ENCODE measurements at regions not wholly inside any gene's neighbourhood (a gene's known extent, or its start where the extent isn't known, plus 50 kb on each side); places are given as distances from the start of the nearest gene placed in this dataset.
"Not testable (repeated sequence)": the region's sequence is repeated elsewhere in the genome, so short reads cannot be mapped to it uniquely, and the experiment has no call there.

GRCh38 chr2:179385756-179386155, 121.1 kb upstream of the SESTD1 start:
- DNase-seq: not testable (repeated sequence)

GRCh38 chr2:179383975-179384374, 119.3 kb upstream of the SESTD1 start:
- no peak for DNase-seq

DNA sequence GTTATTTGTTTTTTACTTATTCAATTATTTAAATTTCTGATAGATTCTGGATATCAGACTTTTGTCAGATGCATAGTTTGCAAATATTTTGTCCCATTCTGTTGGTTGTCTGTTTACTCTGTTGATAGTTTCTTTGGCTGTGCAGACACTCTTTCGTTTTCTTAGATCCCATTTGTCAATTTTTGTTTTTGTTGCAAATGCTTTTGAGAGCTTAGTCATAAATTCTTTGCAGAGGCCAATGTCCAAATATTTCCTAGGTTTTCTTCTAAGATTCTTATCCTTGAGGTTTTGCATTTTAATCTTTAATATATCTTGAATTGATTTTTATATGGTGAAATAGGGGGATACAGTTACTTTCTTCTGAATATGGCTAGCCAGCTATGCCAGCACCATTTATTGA, 112.7 kb upstream of the SESTD1 start:
- DNase-seq: no peak

DNA sequence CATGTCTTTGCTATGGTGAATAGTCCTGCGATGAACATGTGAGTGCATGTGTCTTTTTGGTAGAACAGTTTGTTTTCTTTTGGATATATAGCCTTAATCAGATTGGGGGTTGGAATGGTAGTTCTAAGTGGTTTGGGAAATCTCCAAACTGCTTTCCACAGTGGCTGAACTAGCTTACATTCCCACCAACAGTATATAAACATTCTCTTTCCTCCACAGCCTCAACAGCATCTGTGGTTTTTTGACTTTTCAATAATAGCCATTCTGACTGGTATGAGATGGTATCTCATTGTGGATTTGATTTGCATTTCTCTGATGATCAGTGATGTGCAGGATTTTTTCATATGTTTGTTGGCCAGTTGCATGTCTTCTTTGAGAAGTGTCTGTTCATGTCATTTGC, 112.2 kb upstream of the SESTD1 start:
- DNase-seq: no peak

DNA sequence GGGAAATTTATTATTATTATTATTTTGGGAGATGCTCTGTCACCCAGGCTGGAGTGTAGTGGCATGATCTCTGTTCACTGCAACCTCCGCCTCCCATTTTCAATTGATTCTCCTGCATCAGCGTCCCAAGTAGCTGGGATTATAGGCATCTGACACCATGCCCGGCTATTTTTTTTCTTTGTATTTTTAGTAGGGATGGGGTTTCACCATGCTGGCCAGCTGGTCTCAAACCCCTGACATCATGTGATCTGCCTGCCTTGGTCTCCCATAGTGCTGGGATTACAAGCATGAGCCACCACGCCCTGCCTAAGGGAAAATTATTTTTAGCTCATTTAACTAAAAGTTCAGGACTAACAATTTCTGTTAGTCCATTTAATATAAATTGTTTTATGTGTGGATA, 109.2 kb upstream of the SESTD1 start:
- DNase-seq: no peak

DNA sequence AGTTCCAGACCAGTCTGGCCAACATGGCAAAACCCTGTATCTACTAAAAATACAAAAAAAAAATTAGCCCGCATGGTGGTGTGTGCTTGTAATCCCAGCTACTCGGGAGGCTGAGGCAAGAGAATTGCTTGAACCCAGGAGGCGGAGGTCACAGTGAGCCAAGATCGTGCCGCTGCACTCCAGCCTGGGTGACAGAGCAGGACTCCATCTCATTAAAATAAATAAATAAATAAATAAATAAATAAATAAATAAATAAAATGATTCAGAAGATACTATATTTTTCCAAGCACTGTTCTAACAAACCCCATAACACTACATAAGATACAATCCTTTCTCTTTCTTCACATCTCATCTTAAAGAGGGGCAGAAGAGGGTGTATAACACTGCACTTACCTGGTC, 100.9 kb upstream of the SESTD1 start:
- DNase-seq: not testable (repeated sequence)

GRCh38 chr2:179355881-179356280, 91.2 kb upstream of the SESTD1 start:
- no peak for DNase-seq

- no peak for DNase-seq
Measured at GRCh38 chr2:179354739-179355537, 90.3 kb upstream of the SESTD1 start.

DNA sequence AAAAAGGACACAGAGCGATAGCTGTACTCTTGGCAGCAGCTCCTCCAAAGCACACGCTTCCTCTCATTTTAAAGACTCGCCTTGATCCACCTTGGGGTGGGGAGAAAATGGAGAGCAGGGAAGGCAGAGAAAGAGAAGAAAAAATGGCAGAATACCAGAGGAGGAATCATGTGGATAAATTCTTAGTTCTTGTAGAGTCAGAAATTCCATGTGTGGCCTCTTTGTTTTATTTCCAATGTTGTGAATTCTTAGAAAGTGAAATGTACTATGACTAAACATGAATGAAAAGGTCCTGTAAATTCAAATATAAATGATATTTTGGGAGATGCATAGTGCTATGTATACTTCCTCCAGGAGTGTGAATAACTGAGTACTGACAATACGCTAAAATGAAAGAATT, 89.7 kb upstream of the SESTD1 start:
- no peak for DNase-seq

DNA sequence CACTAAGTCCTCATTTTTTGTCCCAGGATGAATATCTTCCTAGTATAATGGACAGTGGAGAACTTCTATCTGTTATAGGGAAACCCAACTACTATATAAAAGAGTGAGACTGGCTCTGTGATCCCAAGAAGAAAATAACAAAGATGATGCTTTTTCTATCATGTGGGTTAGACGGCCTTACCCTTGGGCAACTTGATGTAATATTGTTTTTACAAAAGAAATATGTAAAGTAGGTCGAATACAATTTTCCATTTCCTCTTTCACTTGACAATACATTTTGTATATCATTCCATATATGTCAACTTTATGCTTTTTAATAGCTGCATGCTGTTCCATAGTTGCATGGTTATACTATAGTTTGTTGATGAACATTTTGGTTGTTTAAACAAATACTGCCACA, 87.5 kb upstream of the SESTD1 start:
- DNase-seq: no peak

DNA sequence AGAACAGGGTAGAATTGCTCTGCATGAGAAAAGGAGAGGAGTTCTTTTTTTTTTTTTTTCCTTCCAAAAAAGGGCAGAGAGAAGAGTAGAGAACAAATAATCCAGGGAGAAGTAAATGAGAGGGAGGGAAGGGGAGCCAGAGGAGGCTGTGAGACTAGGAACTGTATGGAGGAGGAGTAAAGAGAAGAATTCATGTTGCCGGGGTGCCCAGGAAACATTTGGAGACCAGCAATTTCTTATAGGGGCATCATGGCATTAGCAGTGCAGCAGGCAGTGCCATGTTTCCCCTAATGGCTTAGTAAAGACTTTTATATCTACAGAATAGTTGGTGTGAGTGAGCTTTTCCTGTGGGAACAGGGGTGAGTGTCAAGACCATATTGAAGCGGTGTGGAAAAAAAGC, 86.4 kb upstream of the SESTD1 start:
- DNase-seq: no peak

DNA sequence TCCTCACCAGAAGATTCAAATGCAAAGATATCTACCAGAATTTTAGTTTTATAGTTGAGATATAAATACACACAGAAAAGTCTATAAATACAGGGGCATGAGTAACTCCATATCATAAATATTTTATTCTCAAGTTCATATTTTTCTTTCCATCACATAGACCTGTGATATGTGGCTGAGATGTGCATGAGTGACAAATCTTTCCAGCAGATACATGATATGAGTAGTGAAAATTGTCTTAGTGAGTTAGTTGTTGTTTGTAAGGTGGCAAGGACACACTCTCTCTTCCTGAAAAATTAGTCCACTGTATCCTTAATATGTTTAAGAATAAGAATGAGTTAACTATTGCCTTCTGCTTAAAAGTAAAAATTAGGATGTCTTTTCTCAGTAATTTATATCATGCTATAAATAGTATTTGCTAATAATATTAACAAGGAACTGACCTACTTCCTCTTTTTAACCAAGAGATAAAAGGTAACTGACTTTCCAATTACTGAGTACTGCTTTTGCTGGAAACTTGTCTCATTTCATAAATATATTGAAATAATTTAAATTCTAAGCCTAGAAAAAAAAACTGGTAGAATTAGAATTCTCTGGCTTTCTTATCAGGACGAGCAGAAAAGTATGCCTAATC, 85.2 kb upstream of the SESTD1 start:
- no peak for DNase-seq

- DNase-seq: no peak
Measured at GRCh38 chr2:179348906-179349305, 84.3 kb upstream of the SESTD1 start.

GRCh38 chr2:179344970-179345369, 80.3 kb upstream of the SESTD1 start:
- no peak for DNase-seq

DNA sequence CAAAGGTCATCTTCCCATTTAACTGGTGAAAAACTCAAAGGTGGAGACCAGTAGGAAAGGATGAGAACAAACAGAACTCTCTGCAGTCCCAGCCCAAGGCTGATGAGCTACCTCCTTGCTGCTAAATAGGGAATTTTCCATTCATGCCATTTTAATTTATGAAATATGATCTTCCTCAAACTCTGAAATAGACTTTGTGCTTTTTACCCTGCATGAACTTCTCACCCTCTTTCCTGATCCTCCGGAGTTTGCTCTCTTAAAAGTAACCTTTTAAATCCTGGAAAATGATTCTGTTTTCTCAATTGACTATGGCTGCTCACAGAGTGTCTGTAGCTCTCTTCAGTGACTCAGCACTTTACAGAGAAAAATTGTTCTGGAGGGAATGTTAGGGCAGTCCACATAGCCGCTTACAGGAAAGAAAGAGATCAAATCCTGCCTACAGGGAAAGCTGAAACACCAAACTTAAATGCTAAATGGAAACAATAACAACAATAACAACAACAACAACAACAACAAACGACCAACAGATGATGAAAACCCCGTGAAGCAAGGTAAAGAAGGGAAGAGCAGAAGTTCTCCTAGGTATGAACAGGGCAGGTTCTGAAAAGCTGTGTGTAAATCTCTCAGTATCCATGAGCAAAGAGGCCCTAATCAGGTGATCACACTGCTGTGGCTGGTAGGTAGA, 79.8 kb upstream of the SESTD1 start:
- DNase-seq: no peak

- DNase-seq: no peak
Measured at GRCh38 chr2:179343945-179344279, 79.3 kb upstream of the SESTD1 start.

DNA sequence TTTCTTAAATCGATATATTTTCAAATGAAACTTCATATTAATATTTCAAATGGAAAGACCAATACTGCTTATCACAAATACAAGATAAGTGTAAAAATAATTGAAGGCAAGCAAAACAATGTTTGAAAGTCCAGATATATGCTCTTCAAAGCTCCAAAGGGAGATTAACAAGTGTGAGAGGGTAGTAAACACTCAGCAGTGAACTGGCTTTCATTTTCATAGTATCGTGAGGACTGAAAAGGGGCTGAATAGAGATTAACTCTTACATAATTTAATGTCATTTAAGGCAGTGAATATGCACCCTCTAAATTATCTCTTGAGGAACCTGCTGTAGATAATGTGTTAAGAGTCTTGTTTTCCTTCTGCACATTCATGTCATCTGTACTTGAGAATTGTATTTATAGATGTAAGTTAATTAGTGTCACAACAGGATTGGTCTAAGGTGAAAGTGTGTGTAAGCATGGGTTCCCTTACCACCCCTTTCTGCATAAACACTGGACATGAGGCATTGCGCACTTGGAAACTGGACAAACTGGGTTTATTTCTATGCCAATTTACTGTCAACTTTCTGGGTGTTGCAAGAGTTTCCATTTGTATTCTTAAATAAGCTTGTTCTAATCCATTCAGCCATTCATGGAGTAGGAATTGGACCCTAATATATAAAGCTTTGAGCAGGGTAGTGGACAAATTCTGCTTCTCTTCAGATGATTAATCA, 76.7 kb upstream of the SESTD1 start:
- DNase-seq: no peak

- DNase-seq: peak; percentile 28
Measured at GRCh38 chr2:179340678-179341077, 76.0 kb upstream of the SESTD1 start.

- DNase-seq: no peak
Measured at GRCh38 chr2:179338681-179339080, 74.0 kb upstream of the SESTD1 start.

DNA sequence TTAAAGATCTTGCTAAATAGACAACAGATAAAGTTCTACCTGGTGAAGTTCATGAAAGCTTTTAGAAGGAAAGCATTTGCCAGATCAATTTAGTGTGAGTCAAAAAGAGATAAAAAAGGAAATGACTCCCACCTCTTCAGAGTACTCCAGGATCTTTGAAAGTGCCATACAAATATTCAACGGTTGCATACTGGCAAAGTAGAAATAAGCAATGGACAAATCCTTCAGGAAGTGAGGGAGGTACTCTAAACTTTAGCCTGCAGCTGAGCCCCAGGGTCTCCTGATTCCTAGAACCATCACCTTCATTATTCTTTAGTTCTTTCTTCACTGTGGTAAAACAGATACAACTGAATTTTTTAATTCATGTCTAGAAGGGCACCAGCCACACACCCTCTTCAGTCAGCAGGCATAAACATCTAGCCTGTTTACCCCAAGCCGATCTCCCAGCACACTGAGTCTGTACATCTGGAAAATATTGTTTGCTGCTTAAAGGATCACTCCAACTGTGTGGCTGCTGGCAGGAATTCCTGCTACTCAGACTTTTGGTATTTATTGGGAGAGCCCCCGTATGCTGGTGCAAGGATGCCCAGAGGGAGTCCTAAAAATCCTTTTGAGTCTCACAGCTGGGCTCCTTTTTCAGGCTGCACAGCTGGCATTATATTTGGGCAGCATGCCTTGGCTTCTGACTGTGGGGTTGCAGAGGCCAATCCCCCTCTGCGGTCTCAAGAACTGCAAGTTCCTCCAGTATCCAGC, 72.3 kb upstream of the SESTD1 start:
- no peak for DNase-seq

- no peak for DNase-seq
Measured at GRCh38 chr2:179335732-179336131, 71.1 kb upstream of the SESTD1 start.

DNA sequence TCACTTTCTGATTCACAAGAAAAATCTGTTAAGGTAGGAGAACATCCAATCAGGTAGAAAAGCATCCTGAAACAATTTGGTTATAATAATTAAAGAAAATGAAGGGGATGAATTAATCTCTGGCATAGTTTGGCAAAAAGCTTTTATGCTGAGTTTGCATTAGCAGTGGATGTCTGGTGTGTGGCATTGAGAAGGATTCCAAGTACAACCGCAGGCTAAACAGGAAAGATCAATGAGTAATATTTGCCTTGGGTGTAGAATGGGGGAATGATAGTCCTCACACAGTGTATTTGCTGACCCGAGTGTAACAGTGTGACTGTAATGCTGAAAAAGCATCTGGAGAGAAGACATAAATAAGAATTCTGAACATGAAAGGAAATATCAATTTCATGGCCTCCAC, 68.3 kb upstream of the SESTD1 start:
- DNase-seq: no peak

DNA sequence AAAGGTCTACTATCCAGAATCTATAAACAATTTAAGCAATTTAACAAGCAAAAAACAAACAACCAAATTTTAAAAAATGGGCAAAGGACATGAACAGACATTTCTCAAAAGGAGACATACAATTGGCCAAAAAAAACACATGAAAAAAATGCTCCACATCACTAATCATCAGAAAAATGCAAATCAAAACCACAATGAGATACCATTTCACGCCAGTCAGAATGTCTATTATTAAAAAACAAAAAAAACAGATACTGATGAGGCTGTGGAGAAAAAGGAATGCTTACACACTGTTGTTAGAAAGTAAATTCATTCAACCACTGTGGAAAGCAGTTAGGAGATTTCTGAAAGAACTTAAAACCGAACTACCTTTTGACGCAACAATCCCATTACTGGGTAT, 66.4 kb upstream of the SESTD1 start:
- no peak for DNase-seq

Measured in NCI-H510A (cell line).